Bone marrow (tissue), 2 donors: ENCODE measurements at regions not wholly inside any gene's neighbourhood (a gene's known extent, or its start where the extent isn't known, plus 50 kb on each side); places are given as distances from the start of the nearest gene placed in this dataset.

ENCODE experiments used
- DNase-seq, 2 donors: peaks; one replicate each; lab custom pipeline; 2025; lab: John Stamatoyannopoulos, UW

DNA sequence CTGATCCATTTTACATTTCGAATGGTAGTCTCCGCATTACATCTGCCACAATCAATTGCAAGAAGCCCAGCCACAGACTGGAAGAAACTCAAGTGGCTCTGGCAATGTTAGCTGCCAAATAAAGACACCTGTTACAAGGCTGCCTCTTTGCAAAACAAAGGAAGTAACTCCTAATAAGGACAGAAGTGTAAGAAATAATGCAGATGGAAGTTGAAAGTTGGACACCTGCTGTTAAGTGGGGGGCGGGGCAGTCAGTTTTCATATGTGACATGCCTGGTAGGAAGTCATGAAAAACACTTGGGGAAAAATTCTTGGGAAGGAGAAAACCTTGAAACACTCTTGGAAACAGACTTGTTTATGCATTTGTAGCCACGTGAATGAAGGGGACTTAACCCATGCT is 54.1 kb upstream of the ATP2C1 start:
- peak in 1 of 2 donors; percentile 3 for DNase-seq

DNA sequence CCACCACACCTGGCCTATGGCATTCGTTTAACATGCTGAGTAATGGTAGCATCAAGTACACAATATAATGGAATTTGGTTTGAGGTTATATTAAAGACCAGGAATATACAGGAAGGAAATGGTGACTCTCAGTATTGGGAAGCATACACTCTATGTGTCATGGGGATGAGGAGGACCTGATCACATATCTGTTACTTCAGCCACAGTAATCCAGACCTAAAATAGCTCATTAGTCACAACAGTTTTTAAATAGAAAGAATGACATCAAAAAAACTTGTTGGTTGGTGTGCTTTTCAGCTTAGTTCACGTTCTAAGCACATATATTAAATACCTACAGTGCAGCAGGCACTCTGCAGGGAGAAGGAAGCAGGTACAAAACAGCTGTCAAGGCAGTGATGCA is 52.5 kb upstream of the ATP2C1 start:
- peak in 1 of 2 donors; percentile 44 for DNase-seq

DNA sequence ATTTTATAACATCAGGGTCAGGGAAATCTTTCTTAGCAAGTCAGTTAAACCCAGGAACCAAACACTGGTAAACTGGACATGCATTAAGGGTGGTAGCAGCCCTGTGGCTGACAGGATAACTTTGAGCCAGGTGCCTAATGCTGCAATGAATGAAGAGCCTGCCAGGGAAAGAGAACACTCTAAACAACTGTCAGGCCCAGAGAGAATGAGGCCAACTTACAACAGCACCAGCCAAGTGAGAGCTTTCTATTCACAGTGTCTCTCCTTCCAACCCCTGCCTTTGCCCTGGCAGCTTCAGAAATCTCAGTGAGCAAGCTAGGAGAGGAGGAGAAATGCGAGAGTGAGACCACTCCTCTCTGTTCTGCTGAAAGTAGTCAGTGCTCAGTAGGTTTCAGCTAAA is 50.4 kb upstream of the ATP2C1 start:
- no peak for DNase-seq
